GM21367 (cell line): ENCODE measurements at regions not wholly inside any gene's neighbourhood (a gene's known extent, or its start where the extent isn't known, plus 50 kb on each side); places are given as distances from the start of the nearest gene placed in this dataset.

Experiments
- ATAC-seq: cut with Tn5 transposase; IDR thresholded peaks from one replicate; pipeline ENCODE4 v1.9.1; 2021; ENCODE audit not compliant: unreplicated experiment

GRCh38 chr2:221844212-221845020, 272.3 kb upstream of the EPHA4 start:
- peak; percentile 79 for ATAC-seq

- ATAC-seq, result no peak
Measured at GRCh38 chr2:221836095-221836494, 264.0 kb upstream of the EPHA4 start.

DNA sequence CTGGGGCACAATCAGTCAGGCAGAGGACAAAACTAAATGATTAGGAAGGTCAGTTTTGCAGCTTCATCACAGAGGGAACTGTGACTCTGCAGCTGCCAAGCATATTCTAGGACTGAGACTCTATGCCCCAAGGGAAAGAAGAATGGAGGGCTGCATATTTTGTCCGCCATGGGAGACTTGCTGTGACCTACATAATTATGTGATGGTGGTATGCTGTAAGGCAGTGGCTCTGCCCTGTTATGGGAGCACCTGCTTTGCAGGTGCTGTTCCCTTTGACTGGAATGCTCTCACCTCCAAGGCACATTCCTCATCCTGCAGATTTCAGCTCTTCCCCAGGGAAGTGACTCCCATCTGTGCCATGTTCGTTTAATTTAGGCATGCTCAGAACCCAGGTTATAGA, 261.9 kb upstream of the EPHA4 start:
- ATAC-seq, result no peak

DNA sequence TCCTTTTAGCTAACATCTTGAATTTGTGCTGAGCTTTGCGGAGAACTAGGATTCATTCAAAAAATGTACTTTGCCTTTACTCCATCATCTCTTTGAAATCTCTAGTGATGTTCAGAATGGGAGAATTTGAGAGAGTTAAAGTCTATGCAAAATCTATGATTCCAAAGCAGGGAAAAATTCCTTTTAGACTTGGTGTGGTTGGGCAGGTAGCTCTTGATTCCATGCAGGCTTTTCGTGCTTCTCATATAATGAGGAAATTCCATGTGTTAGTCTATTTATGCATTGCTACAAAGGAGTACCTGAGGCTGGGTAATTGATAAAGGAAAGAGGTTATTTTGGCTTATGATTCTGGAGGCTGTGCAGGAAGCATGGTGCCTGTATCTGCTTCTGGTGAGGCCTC, 258.9 kb upstream of the EPHA4 start:
- ATAC-seq, result no peak

DNA sequence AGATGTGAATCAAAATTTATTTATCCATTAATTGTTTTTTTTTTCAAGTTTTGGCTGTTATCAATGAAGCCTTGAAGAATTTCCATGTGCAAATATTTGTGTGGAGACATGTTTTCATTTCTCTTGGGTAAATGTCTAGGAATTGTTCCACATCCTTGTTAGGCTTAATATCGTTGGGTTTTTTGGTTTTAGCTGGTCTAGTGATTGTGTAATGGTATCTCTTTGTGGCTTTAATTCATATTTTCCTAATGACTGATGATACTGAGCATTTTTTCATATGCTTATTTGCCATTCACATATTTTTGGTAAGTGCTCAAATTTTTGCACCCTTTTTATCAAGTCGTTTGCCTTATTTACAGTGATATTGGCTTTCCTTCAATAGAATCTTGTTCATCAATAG, 250.3 kb upstream of the EPHA4 start:
- ATAC-seq, result no peak

DNA sequence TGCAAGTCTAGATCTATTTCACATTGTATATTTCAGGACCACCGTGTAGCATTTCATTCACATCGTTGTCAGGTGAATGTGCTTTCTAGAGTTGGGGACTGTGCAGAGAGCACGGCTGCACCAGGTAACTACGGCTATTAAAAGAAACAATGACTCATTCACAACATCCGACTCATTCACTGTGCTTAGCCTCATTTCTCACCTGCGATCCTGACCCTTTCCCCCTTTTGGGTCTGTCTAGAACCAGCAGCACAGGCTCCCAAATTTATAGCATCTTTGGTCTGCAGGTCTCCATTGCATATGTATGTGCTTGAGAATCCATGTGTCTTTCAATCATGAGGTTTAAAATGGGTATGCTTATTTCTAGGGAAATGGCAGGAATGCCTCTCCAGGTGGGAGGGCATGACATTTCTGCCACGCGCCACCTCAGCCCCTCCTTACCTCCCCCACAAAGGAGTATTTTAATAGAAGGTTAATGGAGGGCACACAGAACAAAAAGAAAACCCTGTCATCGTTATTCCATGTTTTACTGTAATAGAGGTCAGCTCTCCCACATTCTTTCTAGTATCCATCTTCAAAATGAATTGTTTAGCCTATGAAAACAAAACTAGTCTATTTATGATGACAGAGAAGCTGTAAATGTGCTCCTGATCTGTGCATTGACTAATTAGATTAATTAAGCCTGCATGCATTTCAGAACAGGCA, 246.7 kb upstream of the EPHA4 start:
- no peak for ATAC-seq

- ATAC-seq, result no peak
Measured at GRCh38 chr2:221817878-221818277, 245.8 kb upstream of the EPHA4 start.

DNA sequence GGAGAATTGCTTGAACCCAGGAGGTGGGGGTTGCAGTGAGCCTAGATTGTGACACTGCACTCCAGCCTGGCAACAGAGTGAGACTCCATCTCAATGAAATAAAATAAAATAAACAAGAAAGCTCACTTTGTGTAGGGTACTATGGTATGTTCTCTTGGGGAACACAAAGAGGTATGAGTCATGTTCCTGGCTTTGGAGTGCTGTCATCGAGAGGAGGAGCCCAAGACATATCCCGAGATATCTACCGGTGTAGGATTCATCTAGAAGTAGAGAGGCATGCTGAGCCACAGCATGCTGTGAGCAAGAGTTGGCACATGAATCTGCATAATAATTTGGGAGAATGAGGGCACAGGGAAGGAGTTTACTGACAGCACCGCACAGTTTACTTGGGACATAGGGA, 244.9 kb upstream of the EPHA4 start:
- ATAC-seq, result no peak

DNA sequence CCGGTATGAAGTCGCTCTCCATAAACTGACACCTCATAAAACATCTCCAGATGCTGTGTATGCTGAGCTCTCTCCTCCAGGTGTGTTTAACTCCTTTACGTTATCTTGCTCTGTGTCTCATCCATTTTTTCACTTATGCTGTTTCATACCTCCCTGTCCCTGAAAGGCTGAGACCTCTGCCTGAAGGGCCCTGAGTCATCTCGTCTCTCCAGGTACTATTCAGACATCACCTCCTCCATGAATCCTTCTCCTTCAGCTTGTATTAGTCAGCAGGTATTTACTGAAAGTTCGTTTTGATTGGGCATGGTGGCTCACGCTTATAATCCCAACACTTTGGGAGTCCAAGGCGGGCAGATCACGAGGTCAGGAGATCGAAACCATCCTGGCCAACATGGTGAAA, 244.5 kb upstream of the EPHA4 start:
- ATAC-seq, result no peak

DNA sequence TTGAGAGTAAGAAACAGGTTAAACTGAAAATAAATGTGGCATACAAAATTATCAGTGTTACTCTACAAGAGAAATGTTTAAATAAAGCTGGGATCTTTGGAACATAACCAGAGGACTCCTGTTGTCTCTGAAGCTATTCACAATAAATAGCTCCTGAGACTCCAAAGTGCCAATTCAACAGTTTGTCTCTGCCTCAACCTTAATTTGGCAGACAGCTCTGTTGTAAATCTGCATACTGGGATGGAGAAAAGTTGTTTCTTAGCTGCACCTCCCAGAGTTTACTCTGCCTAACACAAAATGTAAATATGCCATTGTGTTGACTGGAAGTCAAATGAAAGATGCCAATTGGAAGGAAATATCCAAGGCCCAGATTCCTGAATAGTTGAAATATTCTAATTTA, 238.5 kb upstream of the EPHA4 start:
- ATAC-seq, result no peak

DNA sequence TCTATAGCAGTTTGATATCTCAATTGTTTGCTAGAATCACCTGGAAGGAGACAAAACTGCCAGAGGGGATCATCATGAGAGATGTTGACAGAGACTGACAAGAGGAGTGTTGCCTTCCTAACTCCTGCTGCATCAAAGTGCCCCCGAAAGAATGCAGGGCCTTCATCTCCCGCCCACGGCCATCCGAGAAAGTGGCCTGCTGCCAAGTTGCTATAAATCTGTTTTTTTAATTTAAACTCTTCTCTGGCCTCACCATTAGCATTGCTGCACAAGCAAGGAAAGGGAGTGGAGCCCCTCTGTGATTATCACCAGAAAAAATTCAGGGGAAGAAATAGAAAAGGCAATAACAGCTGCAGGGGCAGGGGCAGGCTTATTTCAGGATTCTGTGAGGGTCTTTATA, 238.1 kb upstream of the EPHA4 start:
- ATAC-seq, result no peak

DNA sequence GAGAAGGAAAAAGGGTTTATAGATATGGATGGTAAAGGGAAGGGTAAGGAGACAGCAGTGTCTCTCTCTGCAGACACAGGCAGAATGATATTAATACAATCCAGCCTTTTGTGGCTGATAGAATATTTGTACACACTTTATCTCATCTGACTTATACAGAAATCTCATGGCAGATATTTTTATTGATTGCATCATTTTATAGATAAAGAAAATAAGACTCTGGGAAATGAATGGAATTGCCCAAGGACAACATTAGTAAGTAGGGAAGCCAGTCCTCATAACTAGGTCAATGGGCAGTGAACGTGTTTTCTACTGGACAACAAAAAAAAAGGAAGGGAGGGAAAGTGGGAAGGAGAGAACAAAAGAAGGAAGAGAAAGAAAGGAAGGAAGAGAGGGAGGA, 236.4 kb upstream of the EPHA4 start:
- ATAC-seq, result no peak

DNA sequence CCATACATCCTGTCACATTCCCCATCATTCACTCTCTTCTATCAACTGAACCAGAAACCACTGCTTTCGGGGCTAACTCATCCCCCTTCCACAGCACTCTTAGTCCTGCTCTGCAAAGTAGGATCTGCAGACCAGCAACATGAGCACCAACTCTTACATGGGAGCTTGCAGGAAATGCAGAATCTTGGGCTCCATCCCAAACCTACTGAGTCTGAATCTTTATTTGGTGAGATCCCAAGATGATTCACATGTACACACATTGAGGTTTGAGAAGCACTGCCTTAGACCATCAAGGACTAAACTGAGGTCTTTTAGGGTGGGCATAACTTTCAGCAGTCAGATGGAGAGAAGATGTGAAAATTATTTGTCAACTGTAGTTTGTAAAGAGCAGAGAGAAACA, 235.6 kb upstream of the EPHA4 start:
- no peak for ATAC-seq

DNA sequence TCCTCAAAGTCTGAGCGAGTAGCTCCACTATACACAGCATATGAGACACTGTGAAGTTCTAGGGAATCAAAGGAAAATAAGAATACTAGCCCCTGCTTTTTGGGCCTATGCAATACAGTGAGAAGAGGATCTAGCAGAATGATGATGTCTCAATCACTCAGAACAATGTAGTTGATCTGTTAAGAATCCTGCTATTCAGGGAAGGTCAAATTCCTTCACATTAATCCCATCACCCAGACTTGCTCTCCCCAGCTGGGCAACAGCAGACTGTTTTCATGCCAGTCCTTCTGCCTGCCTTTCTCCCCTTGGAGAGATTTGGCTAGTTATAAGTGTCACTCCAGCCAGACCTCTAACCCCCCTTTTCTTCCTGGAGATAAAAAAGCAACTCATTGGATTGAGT, 230.0 kb upstream of the EPHA4 start:
- no peak for ATAC-seq

DNA sequence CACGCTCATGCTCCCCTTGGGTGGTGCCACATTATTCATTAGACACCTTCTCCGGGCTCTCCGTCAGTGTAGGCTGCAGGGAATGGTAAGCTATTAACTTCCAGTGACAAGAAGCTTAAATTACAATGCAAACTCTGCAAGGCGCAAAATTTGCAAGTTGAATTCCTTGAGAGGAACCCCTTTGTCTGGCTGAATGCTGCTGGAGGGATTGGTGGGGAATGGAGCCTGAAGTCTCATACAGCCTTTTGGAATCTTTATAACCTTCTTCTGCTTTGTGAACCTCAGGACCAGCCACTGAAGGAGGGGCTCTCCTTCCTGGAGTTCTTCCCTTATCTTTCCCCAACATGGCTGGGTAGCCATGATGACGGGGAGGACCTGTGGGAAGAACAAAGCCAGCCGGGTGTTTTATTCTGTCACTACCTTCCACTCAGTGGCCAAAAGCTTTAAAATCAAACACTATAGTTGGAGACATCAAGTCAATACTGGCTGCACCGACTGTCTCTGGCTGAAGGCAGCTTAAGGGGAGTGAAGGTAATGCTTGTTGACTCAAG, 220.9 kb upstream of the EPHA4 start:
- ATAC-seq, result no peak

- no peak for ATAC-seq
Measured at GRCh38 chr2:221791844-221792243, 219.7 kb upstream of the EPHA4 start.

- no peak for ATAC-seq
Measured at GRCh38 chr2:221787561-221787960, 215.5 kb upstream of the EPHA4 start.

- ATAC-seq, result no peak
Measured at GRCh38 chr2:221786297-221786926, 214.3 kb upstream of the EPHA4 start.

GRCh38 chr2:221780281-221780688, 208.2 kb upstream of the EPHA4 start:
- no peak for ATAC-seq

- ATAC-seq, result no peak
Measured at GRCh38 chr2:221779614-221780067, 207.5 kb upstream of the EPHA4 start.

GRCh38 chr2:221778025-221778424, 205.9 kb upstream of the EPHA4 start:
- no peak for ATAC-seq

DNA sequence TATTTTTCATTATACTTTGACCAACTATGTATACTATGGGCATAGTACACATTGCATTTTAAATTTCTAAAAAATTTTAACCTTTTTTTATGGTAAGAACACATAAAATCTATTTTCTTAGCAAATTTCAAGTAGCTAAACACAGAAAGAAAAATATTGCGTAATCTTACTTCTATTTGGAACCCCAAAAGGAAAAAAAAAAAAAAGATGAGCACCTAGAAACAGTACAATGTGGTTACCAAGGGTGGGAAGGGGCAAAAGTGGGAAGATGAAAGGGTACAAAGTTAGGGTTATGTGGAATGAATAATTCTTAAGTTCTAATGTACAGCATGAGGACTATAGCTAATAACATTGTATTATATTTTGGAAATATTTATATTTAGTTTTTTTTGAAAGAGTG, 205.0 kb upstream of the EPHA4 start:
- no peak for ATAC-seq
